Kidney tubule cell (primary cell): ENCODE measurements at regions not wholly inside any gene's neighbourhood (a gene's known extent, or its start where the extent isn't known, plus 50 kb on each side); places are given as distances from the start of the nearest gene placed in this dataset.
"Not testable (repeated sequence)": the region's sequence is repeated elsewhere in the genome, so short reads cannot be mapped to it uniquely, and the experiment has no call there.

ENCODE experiments used
- DNase-seq: peaks from one replicate; pipeline ENCODE4 v3.0.0-alpha.2; 2018; ENCODE audit warnings: low spot score

GRCh38 chrX:31014474-31014873, 57.4 kb downstream of the FTHL17 start:
- DNase-seq = not testable (repeated sequence)

GRCh38 chrX:31012509-31013025, 59.3 kb downstream of the FTHL17 start:
- DNase-seq = no peak

- DNase-seq = no peak
These were observed 64.5 kb downstream of the FTHL17 start for GRCh38 chrX:31007321-31007720.

GRCh38 chrX:31006027-31006426, 65.8 kb downstream of the FTHL17 start:
- DNase-seq = no peak

- DNase-seq = no peak
These were observed 74.4 kb downstream of the FTHL17 start for GRCh38 chrX:30997411-30997810.

- DNase-seq = no peak
These were observed 76.1 kb downstream of the FTHL17 start for GRCh38 chrX:30995705-30996104.

GRCh38 chrX:30995060-30995700, 76.7 kb downstream of the FTHL17 start:
- no peak for DNase-seq

- not testable (repeated sequence) for DNase-seq
These were observed 77.8 kb downstream of the FTHL17 start for GRCh38 chrX:30994018-30994417.

GRCh38 chrX:30992381-30992904, 79.4 kb downstream of the FTHL17 start:
- no peak for DNase-seq

GRCh38 chrX:30990361-30990760, 81.5 kb downstream of the FTHL17 start:
- DNase-seq = no peak

GRCh38 chrX:30982467-30982866, 89.4 kb downstream of the FTHL17 start:
- DNase-seq = no peak

- no peak for DNase-seq
These were observed 89.9 kb downstream of the FTHL17 start for GRCh38 chrX:30981968-30982367.

- DNase-seq = no peak
These were observed 90.2 kb upstream of the TAB3 start for GRCh38 chrX:30979271-30979670.

GRCh38 chrX:30975467-30975866, 86.4 kb upstream of the TAB3 start:
- no peak for DNase-seq

GRCh38 chrX:30973784-30974427, 84.9 kb upstream of the TAB3 start:
- DNase-seq = no peak

- DNase-seq = peak; percentile 53
These were observed 82.9 kb upstream of the TAB3 start for GRCh38 chrX:30971774-30972603.

GRCh38 chrX:30967516-30967915, 78.5 kb upstream of the TAB3 start:
- DNase-seq = no peak

GRCh38 chrX:30965767-30966166, 76.7 kb upstream of the TAB3 start:
- no peak for DNase-seq

GRCh38 chrX:30961387-30962174, 72.5 kb upstream of the TAB3 start:
- DNase-seq = no peak

- DNase-seq = peak; percentile 94
These were observed 68.7 kb upstream of the TAB3 start for GRCh38 chrX:30957753-30958152.

- no peak for DNase-seq
These were observed 66.6 kb upstream of the TAB3 start for GRCh38 chrX:30955687-30956086.

GRCh38 chrX:30951003-30951402, 61.9 kb upstream of the TAB3 start:
- peak; percentile 1 for DNase-seq
